GM12865 (cell line): ENCODE measurements at regions not wholly inside any gene's neighbourhood (a gene's known extent, or its start where the extent isn't known, plus 50 kb on each side); places are given as distances from the start of the nearest gene placed in this dataset.

Source experiments
- DNase-seq: peaks from one replicate; pipeline ENCODE4 v3.0.0; 2010; ENCODE audit warnings: low read depth
- H3K4me3 ChIP-seq: 2 replicates; pipeline ENCODE4 v1.5.1; 2011; ENCODE audit warnings: mild to moderate bottlenecking, low read depth, low read length, control low read depth
- CTCF ChIP-seq: IDR thresholded peaks from 2 replicates; pipeline ENCODE4 v1.5.1; 2011; ENCODE audit warnings: low read length, control low read depth, low read depth, inconsistent platforms; ENCODE audit not compliant: insufficient read depth; ENCODE audit errors: missing control alignments

DNA sequence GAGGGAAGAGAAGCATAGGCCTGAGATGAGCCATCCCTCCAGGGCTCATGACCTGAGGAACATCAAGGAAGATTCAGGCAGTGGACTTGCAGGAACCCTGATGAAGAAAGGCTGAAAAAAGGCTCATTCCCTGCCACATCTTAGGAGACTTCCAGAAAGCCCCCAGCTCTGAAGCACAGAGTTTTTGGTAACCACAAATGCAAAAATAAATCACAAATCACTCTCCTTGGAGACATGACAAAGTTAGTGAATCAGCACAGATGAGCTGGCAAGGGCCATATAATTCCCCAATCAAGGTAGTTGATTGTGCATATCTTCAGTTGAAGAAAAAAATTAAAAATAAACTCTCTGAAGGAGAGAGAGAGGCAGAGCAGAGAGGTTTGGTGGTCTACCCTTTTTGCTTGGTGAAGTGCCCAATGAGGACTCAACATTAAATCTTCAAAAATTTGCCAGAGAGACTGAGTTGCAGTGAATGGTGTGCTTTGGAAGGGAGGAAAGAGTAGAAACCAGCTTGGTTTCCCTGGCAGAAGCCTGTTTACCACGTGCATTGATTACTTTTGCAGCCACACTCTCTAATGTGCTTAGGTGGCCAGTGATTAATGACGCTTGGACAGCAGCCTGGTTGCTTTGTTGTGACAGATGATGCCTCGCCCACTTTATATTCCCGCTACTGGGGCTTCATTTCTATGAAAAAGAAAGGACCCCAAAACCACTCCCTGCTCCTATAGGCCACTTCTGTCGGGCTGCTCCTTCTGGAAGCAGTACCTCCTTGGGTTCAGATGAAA lies 257.4 kb upstream of the SLC14A2 start:
- no peak for TF ChIP-seq CTCF
- no peak for DNase-seq
- no peak overlapping the region for H3K4me3 ChIP-seq

DNA sequence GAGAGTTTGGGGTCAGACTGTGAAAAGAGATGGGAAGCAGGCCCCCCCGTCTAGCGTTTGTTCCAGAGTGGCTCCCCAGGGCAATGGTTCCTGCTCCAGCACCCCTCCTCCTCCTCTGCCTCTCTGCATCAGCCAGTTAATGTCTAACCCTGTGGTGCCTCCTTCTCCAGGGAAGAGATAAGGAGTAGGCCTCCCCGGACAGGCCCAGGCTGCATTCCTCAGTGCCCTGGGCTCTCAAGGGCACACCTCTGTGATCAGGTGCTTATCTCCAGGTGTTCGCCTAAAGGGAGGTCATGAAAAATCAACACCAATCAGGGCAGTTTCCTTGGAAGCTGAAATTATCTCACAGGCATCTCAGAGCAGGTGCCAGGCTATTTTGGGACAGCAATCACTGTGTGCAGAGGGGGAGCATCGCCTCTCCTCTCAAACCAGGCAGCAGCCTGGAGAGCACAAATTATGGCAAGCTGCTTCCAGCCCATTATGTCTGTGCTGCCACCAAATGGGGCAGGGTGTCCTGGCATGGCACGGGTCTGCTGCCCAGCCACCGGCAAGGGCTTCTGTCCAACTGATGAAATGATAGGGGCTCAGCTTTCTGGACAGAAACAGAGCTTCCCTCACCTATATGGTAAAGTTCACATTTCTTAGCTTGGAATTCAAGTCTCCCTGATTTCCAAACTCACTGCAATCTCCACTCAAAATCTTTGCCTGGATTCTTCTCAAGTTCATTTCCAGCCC lies 255.8 kb upstream of the SLC14A2 start:
- DNase-seq, result no peak
- H3K4me3 ChIP-seq, result no peak overlapping the region
- TF ChIP-seq CTCF, result no peak

GRCh38 chr18:45361125-45361851 lies 254.0 kb upstream of the SLC14A2 start:
- no peak for TF ChIP-seq CTCF
- DNase-seq, result no peak
- H3K4me3 ChIP-seq, result no peak overlapping the region

DNA sequence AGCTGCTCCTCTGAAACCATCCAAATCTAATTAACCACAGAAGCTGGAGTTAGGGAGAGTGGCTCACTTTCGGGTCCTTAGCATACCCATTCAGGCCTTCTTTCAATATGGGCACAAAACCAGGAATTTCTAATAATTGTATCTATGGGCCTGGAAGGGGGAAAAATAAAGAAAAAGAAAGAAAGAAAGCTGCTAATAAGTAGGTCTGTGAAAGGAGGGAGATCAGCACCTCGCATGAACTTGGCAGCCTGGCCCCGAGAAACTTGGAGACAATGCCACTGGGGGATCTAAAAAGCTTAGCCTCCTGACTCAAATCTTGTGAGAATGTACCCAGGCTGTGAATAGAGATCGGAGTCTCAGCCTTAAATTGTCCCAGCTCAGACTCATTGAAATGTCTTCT lies 252.1 kb upstream of the SLC14A2 start:
- H3K4me3 ChIP-seq, result no peak overlapping the region

DNA sequence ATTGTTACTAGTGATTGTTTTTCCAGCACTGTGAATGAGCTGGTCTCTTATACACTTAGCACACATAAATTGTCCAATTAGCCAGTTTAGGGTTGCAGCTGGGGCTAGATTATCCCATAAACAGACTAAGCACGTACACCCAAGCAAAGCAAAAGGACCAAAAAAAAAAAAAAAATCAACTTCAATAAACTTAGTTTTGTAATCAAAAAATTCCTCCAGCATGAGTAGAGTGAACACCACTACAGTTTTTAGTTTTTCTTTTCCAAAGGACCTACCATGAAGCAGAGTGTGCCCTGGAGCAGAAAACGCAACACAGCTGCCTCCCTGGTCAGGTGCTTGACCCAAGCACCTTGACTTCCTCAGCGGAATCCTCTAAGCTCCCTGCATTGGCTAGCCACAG lies 249.4 kb upstream of the SLC14A2 start:
- no peak for TF ChIP-seq CTCF
- DNase-seq, result no peak
- H3K4me3 ChIP-seq, result no peak overlapping the region

More for the DNA sequence above, 252.1 kb upstream of the SLC14A2 start:
- DNase-seq, result no peak
- no peak for TF ChIP-seq CTCF

DNA sequence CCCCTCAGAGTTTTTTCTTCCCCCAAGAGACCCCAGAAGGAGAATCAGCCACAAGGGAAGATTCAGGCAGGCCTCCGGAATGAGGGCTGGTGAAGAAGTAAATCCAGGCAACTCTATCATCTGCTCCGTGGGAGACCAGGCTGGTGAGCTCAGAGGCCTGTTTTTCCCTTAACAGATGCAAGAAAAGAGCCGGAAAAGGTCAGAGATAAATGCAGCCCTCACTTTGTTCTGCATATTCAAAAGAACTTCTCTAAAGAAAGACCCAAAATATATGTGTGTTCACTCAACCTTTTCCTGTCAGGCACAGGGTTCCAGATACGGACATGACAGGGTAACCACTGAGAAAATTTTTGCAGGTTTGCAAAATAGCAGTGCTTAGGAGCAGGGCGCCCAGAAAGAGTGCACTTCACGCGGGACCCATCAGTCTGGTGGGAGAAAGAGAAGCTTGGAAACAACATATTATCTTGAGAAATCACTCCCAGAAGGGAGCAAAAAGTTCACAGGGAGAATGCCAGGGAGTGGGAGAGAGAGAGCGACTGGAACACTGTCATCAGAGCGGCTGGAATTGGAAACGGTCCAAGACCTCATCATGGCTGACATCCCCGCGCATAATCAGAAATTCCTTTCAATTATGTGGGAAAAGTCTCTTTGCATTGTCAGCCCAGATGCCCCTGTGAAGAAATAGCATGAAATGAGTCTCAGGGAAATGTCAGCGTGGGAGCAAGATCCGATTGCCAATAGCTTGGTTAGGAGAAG lies 244.8 kb upstream of the SLC14A2 start:
- DNase-seq, result no peak
- no peak overlapping the region for H3K4me3 ChIP-seq
- no peak for TF ChIP-seq CTCF
